ENCODE measurements at regions not wholly inside any gene's neighbourhood (a gene's known extent, or its start where the extent isn't known, plus 50 kb on each side); places are given as distances from the start of the nearest gene placed in this dataset.
"Not testable (repeated sequence)": the region's sequence is repeated elsewhere in the genome, so short reads cannot be mapped to it uniquely, and the experiment has no call there.

- no peak for DNase-seq
- no peak overlapping the region for H3K27ac Mint-ChIP-seq
- intact Hi-C loops (cut with micrococcal nuclease) = no loop called here
- H3K36me3 Mint-ChIP-seq (ENCODE audit: low read depth) = no peaks in the 10 kb centered on the region
- peaks cover 2% of the 10 kb centered on the region for H3K27me3 Mint-ChIP-seq
- H3K4me1 Mint-ChIP-seq = peaks cover 20% of the 10 kb centered on the region
- TF ChIP-seq CTCF (IDR thresholded peaks at IDR 0.05) = no peak
- no peak overlapping the region for H3K4me3 Mint-ChIP-seq
- H3K9me3 Mint-ChIP-seq = no peaks in the 10 kb centered on the region
- ChIA-PET CTCF (no interaction called here), POLR2A (no interaction called here)
- no peak for ATAC-seq (ENCODE audit: low read depth)
These were observed 177.0 kb downstream of the OR4M2 start for GRCh38 chr15:22257047-22258008.

- no peak for TF ChIP-seq CTCF (IDR thresholded peaks at IDR 0.05)
- Mint-ChIP-seq H3K4me3 (no peak overlapping the region), H3K4me1 (peaks cover 20% of the 10 kb centered on the region), H3K36me3 (ENCODE audit: low read depth) (no peaks in the 10 kb centered on the region), H3K27ac (no peak overlapping the region), H3K9me3 (no peaks in the 10 kb centered on the region), H3K27me3 (peaks cover 2% of the 10 kb centered on the region)
- ATAC-seq (ENCODE audit: low read depth) (no peak), DNase-seq (no peak)
- intact Hi-C loops (cut with micrococcal nuclease) = no loop called here
- CTCF ChIA-PET = no interaction called here
- POLR2A ChIA-PET = no interaction called here
These were observed 177.7 kb downstream of the OR4M2 start for GRCh38 chr15:22258009-22258397.

- intact Hi-C loops (cut with micrococcal nuclease) = no loop called here
- Mint-ChIP-seq H3K27ac (no peak overlapping the region), H3K9me3 (no peaks in the 10 kb centered on the region), H3K4me1 (peaks cover 16% of the 10 kb centered on the region), H3K36me3 (ENCODE audit: low read depth) (no peaks in the 10 kb centered on the region), H3K27me3 (peaks cover 2% of the 10 kb centered on the region), H3K4me3 (no peak overlapping the region)
- no peak for TF ChIP-seq CTCF (IDR thresholded peaks at IDR 0.05)
- CTCF ChIA-PET = no interaction called here
- POLR2A ChIA-PET = no interaction called here
- no peak for ATAC-seq (ENCODE audit: low read depth)
- DNase-seq = no peak
These were observed 178.2 kb downstream of the OR4M2 start for GRCh38 chr15:22258398-22259150.

DNA sequence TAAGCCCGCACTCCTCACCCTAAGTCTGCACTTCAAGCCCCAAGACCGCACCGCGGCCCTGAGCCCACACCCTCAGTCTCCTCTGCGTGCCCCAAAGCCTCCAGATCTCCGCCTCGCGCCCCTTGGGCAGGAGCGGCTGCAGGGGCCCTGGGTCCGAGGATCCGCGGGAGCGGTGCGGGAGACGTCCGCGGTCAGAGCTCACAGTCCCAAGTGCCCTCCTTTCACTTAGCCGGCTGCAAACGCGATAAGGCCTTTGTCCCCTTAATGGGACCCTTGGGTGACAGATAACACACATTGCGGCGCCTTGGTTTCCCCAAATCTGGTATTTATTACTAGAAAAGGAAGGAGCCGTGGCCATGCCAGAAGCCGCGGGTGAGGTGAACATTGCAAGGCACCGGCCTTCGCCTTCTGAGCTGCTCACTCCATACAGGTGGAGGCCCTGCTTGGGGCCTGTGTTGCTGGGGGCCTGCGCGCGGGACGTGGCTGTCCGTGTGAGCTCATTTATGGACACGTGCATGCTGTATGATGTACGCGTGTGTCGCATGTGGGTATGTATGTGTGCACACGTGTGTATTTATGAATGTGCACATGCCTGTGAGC is 178.9 kb downstream of the OR4M2 start:
- H3K27me3 Mint-ChIP-seq; H3K4me1 Mint-ChIP-seq; DNase-seq; H3K36me3 Mint-ChIP-seq (ENCODE audit: low read depth); intact Hi-C loops (cut with micrococcal nuclease); H3K9me3 Mint-ChIP-seq; CTCF ChIA-PET; H3K27ac Mint-ChIP-seq; ATAC-seq (ENCODE audit: low read depth); POLR2A ChIA-PET; H3K4me3 Mint-ChIP-seq: not testable (repeated sequence)

- intact Hi-C loops (cut with micrococcal nuclease) = no loop called here
- ATAC-seq (ENCODE audit: low read depth) (no peak), DNase-seq (no peak)
- Mint-ChIP-seq H3K27me3 (no peaks in the 10 kb centered on the region), H3K36me3 (ENCODE audit: low read depth) (no peaks in the 10 kb centered on the region), H3K4me3 (no peak overlapping the region), H3K9me3 (no peaks in the 10 kb centered on the region), H3K27ac (no peak overlapping the region), H3K4me1 (peaks cover 2% of the 10 kb centered on the region)
- TF ChIP-seq CTCF (IDR thresholded peaks at IDR 0.05) = no peak
- ChIA-PET CTCF (no interaction called here), POLR2A (no interaction called here)
These were observed 179.6 kb downstream of the OR4M2 start for GRCh38 chr15:22259881-22260421.

Measured in activated B cell treated with CpG ODN at 0.5 μM for 24 hours (primary cell).